ENCODE measurements at regions not wholly inside any gene's neighbourhood (a gene's known extent, or its start where the extent isn't known, plus 50 kb on each side); places are given as distances from the start of the nearest gene placed in this dataset.

GRCh38 chr6:140644017-140644416 lies 1269.6 kb upstream of the CITED2 start:
- H3K36me3 ChIP-seq (replicated peaks; ENCODE audit: insufficient read depth, low read depth), result no peaks in the 10 kb centered on the region
- H4K20me1 ChIP-seq (ENCODE audit: insufficient read depth, poor library complexity, severe bottlenecking), result no peaks in the 10 kb centered on the region
- H3K4me2 ChIP-seq, result no peak overlapping the region
- no peak overlapping the region for H2AFZ ChIP-seq
- H3K27me3 ChIP-seq, result no peaks in the 10 kb centered on the region
- peaks cover 6% of the 10 kb centered on the region for H3K9me3 ChIP-seq (ENCODE audit: low read depth)
- H3K79me2 ChIP-seq, result no peaks in the 10 kb centered on the region
- no peaks in the 10 kb centered on the region for H3K4me1 ChIP-seq (ENCODE audit: insufficient read depth)
- 86% methylated on average over 2 of the region's 2 CpGs for WGBS (ENCODE audit: low lambda C conversion rate, missing lambda C conversion rate)
- H3K4me3 ChIP-seq, result no peak overlapping the region
- H3K9me2 ChIP-seq (replicated peaks; ENCODE audit: insufficient read depth), result no peaks in the 10 kb centered on the region
- DNase-seq (ENCODE audit: low spot score), result no peak
- no peak overlapping the region for H3K27ac ChIP-seq
- TF ChIP-seq CTCF (IDR thresholded peaks at IDR 0.05; ENCODE audit: poor library complexity), result no peak

DNA sequence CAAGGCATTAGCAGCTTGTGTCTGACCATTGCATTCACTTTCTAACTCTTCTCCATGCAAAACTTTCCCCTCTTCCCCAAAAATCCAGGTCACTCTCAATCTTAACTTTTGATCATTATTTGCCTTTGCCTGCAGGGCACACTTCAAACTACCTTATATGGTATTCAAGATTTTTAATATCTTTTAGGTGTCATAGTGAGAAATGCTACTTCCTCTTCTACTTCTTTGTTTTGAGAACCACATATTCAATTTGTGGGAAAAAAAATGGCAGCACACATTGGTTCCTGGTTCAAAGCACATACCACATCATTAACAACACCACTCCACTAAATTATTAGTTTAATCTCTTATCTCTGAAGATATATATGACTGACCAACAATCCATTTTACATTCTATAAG lies 1267.0 kb upstream of the CITED2 start:
- DNase-seq (ENCODE audit: low spot score), result no peak
- no peaks in the 10 kb centered on the region for H3K79me2 ChIP-seq
- H2AFZ ChIP-seq, result no peak overlapping the region
- no peak for TF ChIP-seq EZH2 (IDR thresholded peaks at IDR 0.05; ENCODE audit: borderline replicate concordance)
- TF ChIP-seq CTCF (IDR thresholded peaks at IDR 0.05; ENCODE audit: poor library complexity), result no peak
- H3K4me1 ChIP-seq (ENCODE audit: insufficient read depth), result no peaks in the 10 kb centered on the region
- H3K27ac ChIP-seq, result no peak overlapping the region
- no peaks in the 10 kb centered on the region for H3K27me3 ChIP-seq
- no peaks in the 10 kb centered on the region for H3K9me2 ChIP-seq (replicated peaks; ENCODE audit: insufficient read depth)
- H3K9me3 ChIP-seq (ENCODE audit: low read depth), result no peaks in the 10 kb centered on the region
- no peak overlapping the region for H3K4me3 ChIP-seq
- H3K36me3 ChIP-seq (replicated peaks; ENCODE audit: insufficient read depth, low read depth), result no peaks in the 10 kb centered on the region
- no peak overlapping the region for H3K4me2 ChIP-seq
- no peaks in the 10 kb centered on the region for H4K20me1 ChIP-seq (ENCODE audit: insufficient read depth, poor library complexity, severe bottlenecking)

DNA sequence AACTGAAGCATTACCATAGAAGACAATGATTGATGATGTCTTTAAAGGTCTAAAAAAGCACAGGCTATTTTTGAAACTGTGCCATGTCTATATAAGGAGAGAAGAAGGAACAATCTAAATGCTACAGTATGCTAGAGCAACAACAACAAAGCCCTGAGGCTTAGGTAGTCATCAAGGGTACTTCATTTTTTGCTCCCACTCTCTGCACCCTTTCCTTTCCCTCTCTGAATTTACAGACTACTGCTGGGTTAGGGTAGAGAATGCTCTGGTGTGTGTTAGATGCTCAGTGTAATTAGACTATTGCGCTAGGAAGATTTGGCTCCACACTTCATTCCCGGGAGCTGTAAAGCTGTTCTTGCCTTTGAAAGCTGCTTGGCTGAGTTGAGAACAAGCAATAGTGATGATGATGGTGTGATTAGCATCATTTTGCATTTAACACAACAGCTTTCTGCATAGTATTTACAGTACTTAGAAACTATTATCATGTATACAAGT lies 1262.5 kb upstream of the CITED2 start:
- no peaks in the 10 kb centered on the region for H3K79me2 ChIP-seq
- H2AFZ ChIP-seq, result no peak overlapping the region
- no peak overlapping the region for H3K27ac ChIP-seq
- DNase-seq (ENCODE audit: low spot score), result no peak
- no peaks in the 10 kb centered on the region for H3K27me3 ChIP-seq
- no peak overlapping the region for H3K4me2 ChIP-seq
- H3K9me3 ChIP-seq (ENCODE audit: low read depth), result no peaks in the 10 kb centered on the region
- 83% methylated on average over 2 of the region's 2 CpGs for WGBS (ENCODE audit: low lambda C conversion rate, missing lambda C conversion rate)
- H3K36me3 ChIP-seq (replicated peaks; ENCODE audit: insufficient read depth, low read depth), result no peaks in the 10 kb centered on the region
- no peaks in the 10 kb centered on the region for H4K20me1 ChIP-seq (ENCODE audit: insufficient read depth, poor library complexity, severe bottlenecking)
- H3K4me1 ChIP-seq (ENCODE audit: insufficient read depth), result no peaks in the 10 kb centered on the region
- no peak overlapping the region for H3K4me3 ChIP-seq
- TF ChIP-seq CTCF (IDR thresholded peaks at IDR 0.05; ENCODE audit: poor library complexity) (no peak), EZH2 (IDR thresholded peaks at IDR 0.05; ENCODE audit: borderline replicate concordance) (no peak), EZH2phosphoT487 (IDR thresholded peaks at IDR 0.05; ENCODE audit: low read depth, severe bottlenecking, unreplicated experiment) (no peak)
- no peaks in the 10 kb centered on the region for H3K9me2 ChIP-seq (replicated peaks; ENCODE audit: insufficient read depth)

GRCh38 chr6:140636271-140636907 lies 1261.9 kb upstream of the CITED2 start:
- no peak overlapping the region for H2AFZ ChIP-seq
- DNase-seq (ENCODE audit: low spot score), result no peak
- H3K9me2 ChIP-seq (replicated peaks; ENCODE audit: insufficient read depth), result no peaks in the 10 kb centered on the region
- H3K4me1 ChIP-seq (ENCODE audit: insufficient read depth), result no peaks in the 10 kb centered on the region
- H3K4me3 ChIP-seq, result no peak overlapping the region
- no peaks in the 10 kb centered on the region for H3K9me3 ChIP-seq (ENCODE audit: low read depth)
- H3K4me2 ChIP-seq, result no peak overlapping the region
- WGBS (ENCODE audit: low lambda C conversion rate, missing lambda C conversion rate), result 91% methylated on average over 11 of the region's 11 CpGs
- TF ChIP-seq EZH2phosphoT487 (IDR thresholded peaks at IDR 0.05; ENCODE audit: low read depth, severe bottlenecking, unreplicated experiment) (no peak), CTCF (IDR thresholded peaks at IDR 0.05; ENCODE audit: poor library complexity) (no peak), EZH2 (IDR thresholded peaks at IDR 0.05; ENCODE audit: borderline replicate concordance) (no peak)
- no peaks in the 10 kb centered on the region for H3K79me2 ChIP-seq
- H4K20me1 ChIP-seq (ENCODE audit: insufficient read depth, poor library complexity, severe bottlenecking), result no peaks in the 10 kb centered on the region
- H3K27ac ChIP-seq, result no peak overlapping the region
- H3K36me3 ChIP-seq (replicated peaks; ENCODE audit: insufficient read depth, low read depth), result no peaks in the 10 kb centered on the region
- no peaks in the 10 kb centered on the region for H3K27me3 ChIP-seq

Data from hepatocyte (in vitro differentiated cells).